ENCODE measurements at regions not wholly inside any gene's neighbourhood (a gene's known extent, or its start where the extent isn't known, plus 50 kb on each side); places are given as distances from the start of the nearest gene placed in this dataset.

DNA sequence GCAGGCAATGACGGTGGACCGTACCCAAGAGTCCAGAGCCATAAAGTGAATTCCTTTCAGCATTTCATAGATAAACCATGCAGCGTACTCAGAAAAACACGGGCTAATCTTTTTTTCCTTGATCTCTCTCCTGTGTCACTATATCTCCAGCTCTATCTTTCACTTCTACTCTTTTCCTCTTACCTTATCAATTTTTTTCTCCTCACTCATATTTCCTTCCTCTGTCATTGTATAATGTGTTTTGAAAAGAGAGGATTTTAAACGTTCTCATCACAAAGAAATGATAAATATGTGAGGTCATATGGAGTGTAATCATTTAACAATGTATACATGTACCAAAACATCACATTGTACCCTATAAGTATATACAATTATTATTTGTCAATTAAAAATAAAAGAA lies 176.5 kb downstream of the CPE start:
- no peaks in the 10 kb centered on the region for H3K4me1 ChIP-seq (ENCODE audit: control insufficient read depth, insufficient read depth, low read length)
- intact Hi-C loops (cut with micrococcal nuclease; ENCODE audit: unreplicated experiment) (no loop called here), in situ Hi-C loops (cut with HindIII; ENCODE audit: low pct_unique_long_range_greater_than_20kb, low sequenced_read_pairs) (no loop called here)
- no TSS peak for BruUV-seq (replicated peaks)
- H3K36me3 ChIP-seq (ENCODE audit: control insufficient read depth, insufficient read depth, low read length), result no peaks in the 10 kb centered on the region
- no peaks in the 10 kb centered on the region for H3K9me3 ChIP-seq (ENCODE audit: control insufficient read depth, insufficient read depth, low read depth, low read length)
- ATAC-seq, result no peak
- CTCF ChIA-PET, result no interaction called here
- no peak overlapping the region for H3K27ac ChIP-seq (ENCODE audit: low read length)
- H3K4me3 ChIP-seq (ENCODE audit: low read depth in 2 of 2, low read length in 2 of 2), result no peak overlapping the region
- POLR2A ChIA-PET, result no interaction called here
- no peaks in the 10 kb centered on the region for H3K27me3 ChIP-seq (ENCODE audit: control insufficient read depth, insufficient read depth, low read length)
- no peak for TF ChIP-seq TCF7L2 (IDR thresholded peaks at IDR 0.05; ENCODE audit: low read depth, low read length)
- no peak for TF ChIP-seq SIN3A (IDR thresholded peaks at IDR 0.05; ENCODE audit: borderline replicate concordance, insufficient read depth, low read depth, low read length)
- no peak for TF ChIP-seq POLR2AphosphoS5 (IDR thresholded peaks at IDR 0.05; ENCODE audit: low read depth, low read length)
- TF ChIP-seq, protein P1, sequence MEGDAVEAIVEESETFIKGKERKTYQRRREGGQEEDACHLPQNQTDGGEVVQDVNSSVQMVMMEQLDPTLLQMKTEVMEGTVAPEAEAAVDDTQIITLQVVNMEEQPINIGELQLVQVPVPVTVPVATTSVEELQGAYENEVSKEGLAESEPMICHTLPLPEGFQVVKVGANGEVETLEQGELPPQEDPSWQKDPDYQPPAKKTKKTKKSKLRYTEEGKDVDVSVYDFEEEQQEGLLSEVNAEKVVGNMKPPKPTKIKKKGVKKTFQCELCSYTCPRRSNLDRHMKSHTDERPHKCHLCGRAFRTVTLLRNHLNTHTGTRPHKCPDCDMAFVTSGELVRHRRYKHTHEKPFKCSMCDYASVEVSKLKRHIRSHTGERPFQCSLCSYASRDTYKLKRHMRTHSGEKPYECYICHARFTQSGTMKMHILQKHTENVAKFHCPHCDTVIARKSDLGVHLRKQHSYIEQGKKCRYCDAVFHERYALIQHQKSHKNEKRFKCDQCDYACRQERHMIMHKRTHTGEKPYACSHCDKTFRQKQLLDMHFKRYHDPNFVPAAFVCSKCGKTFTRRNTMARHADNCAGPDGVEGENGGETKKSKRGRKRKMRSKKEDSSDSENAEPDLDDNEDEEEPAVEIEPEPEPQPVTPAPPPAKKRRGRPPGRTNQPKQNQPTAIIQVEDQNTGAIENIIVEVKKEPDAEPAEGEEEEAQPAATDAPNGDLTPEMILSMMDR (IDR thresholded peaks at IDR 0.05), result no peak
- TF ChIP-seq, protein P2, sequence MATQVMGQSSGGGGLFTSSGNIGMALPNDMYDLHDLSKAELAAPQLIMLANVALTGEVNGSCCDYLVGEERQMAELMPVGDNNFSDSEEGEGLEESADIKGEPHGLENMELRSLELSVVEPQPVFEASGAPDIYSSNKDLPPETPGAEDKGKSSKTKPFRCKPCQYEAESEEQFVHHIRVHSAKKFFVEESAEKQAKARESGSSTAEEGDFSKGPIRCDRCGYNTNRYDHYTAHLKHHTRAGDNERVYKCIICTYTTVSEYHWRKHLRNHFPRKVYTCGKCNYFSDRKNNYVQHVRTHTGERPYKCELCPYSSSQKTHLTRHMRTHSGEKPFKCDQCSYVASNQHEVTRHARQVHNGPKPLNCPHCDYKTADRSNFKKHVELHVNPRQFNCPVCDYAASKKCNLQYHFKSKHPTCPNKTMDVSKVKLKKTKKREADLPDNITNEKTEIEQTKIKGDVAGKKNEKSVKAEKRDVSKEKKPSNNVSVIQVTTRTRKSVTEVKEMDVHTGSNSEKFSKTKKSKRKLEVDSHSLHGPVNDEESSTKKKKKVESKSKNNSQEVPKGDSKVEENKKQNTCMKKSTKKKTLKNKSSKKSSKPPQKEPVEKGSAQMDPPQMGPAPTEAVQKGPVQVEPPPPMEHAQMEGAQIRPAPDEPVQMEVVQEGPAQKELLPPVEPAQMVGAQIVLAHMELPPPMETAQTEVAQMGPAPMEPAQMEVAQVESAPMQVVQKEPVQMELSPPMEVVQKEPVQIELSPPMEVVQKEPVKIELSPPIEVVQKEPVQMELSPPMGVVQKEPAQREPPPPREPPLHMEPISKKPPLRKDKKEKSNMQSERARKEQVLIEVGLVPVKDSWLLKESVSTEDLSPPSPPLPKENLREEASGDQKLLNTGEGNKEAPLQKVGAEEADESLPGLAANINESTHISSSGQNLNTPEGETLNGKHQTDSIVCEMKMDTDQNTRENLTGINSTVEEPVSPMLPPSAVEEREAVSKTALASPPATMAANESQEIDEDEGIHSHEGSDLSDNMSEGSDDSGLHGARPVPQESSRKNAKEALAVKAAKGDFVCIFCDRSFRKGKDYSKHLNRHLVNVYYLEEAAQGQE (IDR thresholded peaks at IDR 0.05; ENCODE audit: insufficient read depth in 1 of 2, low read depth in 2 of 2, low read length in 1 of 2), result no peak
- no peak for DNase-seq (ENCODE audit: low read depth, low spot score)

DNA sequence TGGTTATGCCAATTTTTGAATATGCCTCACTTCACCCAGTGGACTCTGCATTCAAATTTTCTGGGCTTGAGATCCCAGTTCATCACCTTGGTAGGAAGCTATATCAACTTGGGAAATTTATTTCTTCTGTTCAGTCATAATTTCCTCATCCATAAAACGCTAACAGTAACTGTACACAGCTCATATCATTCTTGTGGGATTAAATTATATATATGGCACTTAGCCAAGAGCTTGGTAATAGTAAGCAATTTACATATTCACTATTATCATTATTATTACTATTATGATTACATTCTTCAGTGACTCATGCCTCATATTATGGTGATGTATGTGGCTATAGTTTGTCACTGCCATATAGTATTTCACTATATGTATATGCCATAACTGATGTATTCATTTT lies 177.6 kb downstream of the CPE start:
- H3K27me3 ChIP-seq (ENCODE audit: control insufficient read depth, insufficient read depth, low read length), result no peaks in the 10 kb centered on the region
- no peaks in the 10 kb centered on the region for H3K36me3 ChIP-seq (ENCODE audit: control insufficient read depth, insufficient read depth, low read length)
- CTCF ChIA-PET, result no interaction called here
- TF ChIP-seq, protein P1 (IDR thresholded peaks at IDR 0.05), result no peak
- TF ChIP-seq SIN3A (IDR thresholded peaks at IDR 0.05; ENCODE audit: borderline replicate concordance, insufficient read depth, low read depth, low read length), result no peak
- no peak for TF ChIP-seq TCF7L2 (IDR thresholded peaks at IDR 0.05; ENCODE audit: low read depth, low read length)
- TF ChIP-seq, protein P2 (IDR thresholded peaks at IDR 0.05; ENCODE audit: insufficient read depth in 1 of 2, low read depth in 2 of 2, low read length in 1 of 2), result no peak
- no peak for TF ChIP-seq POLR2AphosphoS5 (IDR thresholded peaks at IDR 0.05; ENCODE audit: low read depth, low read length)
- intact Hi-C loops (cut with micrococcal nuclease; ENCODE audit: unreplicated experiment) (no loop called here), in situ Hi-C loops (cut with HindIII; ENCODE audit: low pct_unique_long_range_greater_than_20kb, low sequenced_read_pairs) (no loop called here)
- no peaks in the 10 kb centered on the region for H3K4me1 ChIP-seq (ENCODE audit: control insufficient read depth, insufficient read depth, low read length)
- H3K4me3 ChIP-seq (ENCODE audit: low read depth in 2 of 2, low read length in 2 of 2), result no peak overlapping the region
- no peak for ATAC-seq
- no peak for DNase-seq (ENCODE audit: low read depth, low spot score)
- no peak overlapping the region for H3K27ac ChIP-seq (ENCODE audit: low read length)
- H3K9me3 ChIP-seq (ENCODE audit: control insufficient read depth, insufficient read depth, low read depth, low read length), result no peaks in the 10 kb centered on the region
- no TSS peak for BruUV-seq (replicated peaks)
- POLR2A ChIA-PET, result no interaction called here
